ENCODE measurements at regions not wholly inside any gene's neighbourhood (a gene's known extent, or its start where the extent isn't known, plus 50 kb on each side); places are given as distances from the start of the nearest gene placed in this dataset.

DNA sequence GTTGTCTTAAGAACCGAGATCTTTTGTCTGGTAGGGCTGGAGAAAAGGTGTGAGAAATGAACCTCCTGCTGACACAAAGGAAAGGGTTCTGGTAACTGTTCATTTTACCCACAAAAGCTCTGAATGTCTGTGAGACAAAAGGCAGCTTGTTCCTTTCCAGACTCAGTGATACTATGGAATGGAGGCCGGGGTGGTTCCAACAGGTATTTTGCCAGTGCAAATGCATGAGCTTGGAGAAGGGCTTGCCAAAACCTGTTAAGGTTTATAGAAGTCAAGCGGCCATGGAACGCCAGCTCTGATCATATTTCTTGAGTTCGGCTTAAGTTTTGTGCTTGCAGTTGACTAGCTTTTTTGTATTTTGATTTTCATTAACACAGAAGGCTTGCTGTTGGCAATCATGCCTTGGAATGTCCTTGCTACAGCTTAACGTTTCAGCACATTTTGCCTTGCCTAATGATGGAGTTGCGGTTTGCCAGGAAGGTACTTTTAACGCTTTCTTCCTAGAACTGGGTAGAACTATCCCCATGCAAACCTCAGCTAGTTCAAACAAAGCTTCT is 328.6 kb downstream of the PIK3R1 start:
- DNase-seq, result no peak

DNA sequence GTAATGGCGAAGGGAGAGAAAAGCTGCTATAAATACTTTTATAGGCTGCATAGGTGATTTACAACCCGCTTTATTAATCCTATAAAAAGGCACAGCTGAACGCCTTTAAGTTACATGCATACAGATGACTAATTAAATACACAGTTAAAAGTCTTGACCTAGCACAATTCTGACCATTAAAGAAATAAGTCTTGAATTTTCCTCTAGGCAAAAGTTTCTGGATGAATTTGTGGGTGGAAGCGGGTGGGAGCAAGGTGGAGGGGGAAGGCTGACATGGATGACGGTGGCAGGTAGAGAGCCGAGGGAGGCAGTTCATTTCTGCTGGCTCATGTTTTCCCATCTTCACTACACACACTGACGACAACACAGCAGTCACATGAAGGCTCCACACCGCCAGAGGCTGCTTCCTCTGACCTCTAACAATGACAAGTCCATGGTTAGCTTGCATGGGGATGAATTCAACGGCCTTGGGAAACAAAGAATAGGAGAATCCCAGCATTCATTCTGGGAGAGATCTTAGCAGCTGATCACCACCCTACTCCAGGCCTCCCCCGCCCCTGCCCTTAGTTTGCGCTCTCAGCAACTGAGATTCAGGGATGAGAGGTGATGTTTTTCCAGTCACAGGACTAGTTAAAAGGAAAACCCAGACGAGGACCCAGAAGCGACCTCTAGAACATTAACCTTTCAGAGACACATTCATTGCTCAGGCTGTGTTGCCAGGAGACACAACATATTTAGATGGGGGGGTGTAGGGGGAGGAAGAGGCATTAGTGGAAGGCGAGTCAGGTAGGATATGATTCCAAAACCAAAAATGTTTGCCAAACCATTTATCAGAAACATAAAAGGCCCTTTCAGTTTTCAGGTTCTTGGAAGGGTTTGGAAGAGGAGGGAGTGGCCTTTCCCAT is 329.3 kb downstream of the PIK3R1 start:
- no peak for DNase-seq

DNA sequence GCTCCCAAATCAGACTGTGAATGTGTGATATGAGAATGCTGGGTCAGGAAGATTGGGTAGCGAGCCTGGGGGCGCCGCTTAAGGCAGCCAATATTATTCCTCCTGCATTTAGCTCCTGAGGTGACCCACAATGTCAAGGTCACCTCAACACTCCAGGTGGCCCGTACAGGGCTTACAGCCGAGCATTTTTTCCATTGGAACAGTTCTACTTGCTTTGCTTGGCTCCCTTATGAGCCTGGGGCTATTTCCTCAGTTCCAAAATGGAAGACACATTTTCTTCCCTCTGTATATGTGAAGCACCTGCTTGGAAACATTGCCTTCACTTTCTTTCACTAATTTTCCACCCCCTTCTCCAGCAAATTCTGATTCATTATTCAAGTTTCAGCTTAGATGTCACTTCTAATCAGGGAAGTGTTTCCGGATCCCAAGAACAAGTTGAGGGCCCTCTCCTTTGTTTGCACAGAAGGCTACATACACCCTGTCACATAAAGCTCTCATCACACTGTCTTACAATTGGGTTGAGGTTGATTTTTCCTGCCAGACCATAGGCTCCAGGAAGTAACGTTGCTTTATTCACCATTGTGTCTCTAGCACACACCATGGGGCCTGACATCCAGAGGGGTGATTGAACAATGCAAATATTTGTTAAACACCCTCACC is 330.2 kb downstream of the PIK3R1 start:
- no peak for DNase-seq

DNA sequence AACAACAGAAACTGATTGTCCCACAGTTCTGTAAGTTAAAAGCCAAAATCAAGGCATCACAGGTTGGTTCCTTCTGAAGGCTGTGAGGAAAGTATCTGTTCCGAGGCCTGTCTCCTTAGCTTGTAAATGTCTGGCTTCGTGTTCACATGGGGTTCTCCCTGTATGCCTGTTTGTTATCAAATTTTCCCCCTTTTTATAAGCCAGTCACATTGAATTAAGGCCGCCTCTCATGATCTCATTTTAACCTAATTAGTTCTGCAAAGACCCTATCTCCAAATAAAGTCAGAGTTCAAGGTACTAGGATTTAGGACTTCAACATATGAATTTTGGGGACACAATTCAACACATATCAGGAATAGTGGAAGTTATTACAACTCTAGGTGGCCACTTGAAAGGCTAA is 331.5 kb downstream of the PIK3R1 start:
- DNase-seq, result no peak

DNA sequence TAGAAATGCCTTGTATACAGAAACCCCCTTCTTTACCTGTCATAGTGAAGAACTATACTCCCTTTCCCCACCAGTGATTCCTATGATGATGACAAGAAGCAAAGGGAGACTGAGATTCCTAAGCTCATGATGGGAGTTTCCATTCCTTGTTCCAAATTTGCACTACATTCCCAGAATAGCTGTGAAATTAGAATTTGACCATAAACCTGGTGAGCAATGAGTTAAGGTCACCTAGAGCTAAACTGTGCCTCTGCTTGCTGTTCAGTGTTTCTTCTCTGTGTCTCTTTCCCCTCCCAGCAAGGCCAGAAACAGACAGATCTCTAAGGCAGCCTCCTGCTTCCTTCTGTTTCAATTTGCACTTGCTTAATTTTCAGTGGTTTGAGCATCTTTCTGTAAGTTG is 332.1 kb downstream of the PIK3R1 start:
- no peak for DNase-seq

DNA sequence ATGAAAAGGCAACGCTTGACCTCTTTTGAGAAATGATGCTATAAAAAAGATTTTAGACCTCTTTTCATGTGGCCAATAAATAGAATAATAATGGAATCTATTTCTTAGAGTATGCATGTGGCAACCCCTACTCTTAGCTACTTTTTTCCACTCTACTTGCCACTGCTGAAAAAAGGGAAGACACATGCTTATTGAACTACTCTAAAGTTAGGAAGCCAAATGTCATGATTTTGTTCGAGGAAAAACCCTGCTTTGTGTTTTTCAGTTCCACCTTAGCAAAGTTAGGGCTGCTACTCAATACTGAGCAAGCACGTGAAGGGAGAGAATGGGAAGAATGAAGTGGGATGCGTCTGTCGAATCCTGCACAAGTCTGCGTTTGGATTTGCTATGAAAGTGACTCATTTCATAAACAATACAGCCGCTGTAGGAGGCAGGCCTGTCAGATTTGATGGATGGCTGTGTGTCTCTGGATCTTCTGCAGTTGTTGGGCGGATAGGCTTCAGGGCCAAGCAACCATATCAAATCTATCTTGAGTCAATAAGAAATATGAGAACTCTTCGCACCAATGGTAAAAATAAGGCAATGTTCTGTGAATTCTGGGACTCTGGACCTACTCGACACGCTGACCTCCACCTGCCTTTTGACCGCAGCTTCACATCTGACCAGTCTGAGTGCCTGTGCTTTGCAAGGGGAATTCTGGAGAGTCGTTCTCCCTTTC is 333.6 kb downstream of the PIK3R1 start:
- no peak for DNase-seq

DNA sequence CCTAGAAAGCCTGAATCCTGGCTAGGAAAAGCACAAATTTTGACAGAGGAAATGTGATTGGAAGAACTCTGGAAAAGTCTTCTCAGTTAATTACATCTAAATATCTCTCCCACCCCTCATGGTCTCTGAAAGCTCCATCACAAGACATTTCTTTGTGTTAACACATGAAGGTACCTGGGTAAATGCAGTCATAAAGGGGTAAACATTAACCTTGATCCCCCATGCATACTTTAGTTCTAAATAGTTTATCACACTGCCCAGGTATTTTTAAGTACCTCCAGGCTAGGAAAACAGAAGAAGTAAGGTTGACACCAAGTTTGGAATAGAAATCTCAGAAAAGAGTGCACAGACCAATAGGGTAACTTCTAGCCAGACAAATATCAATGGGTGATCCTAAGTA is 334.5 kb downstream of the PIK3R1 start:
- DNase-seq, result no peak

DNA sequence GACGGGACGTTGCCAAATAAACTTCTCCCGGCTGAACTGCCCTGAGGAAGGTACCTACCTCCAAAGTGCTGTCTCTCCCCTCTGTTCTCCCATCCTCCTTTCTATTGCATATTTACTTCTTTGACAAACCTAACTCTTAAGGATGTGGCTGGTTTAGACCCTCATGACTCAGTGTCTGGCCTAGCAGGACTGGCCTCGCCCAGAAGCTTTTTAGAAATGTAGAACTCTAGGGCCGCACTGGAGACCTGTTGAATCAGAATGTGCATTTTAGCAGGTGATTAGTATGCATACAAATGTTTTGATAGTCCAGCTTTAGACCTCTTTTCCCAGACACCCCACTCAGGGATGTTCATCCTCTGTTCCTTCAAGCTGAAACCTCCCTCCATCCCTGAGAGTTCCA is 335.9 kb downstream of the PIK3R1 start:
- DNase-seq, result no peak

DNA sequence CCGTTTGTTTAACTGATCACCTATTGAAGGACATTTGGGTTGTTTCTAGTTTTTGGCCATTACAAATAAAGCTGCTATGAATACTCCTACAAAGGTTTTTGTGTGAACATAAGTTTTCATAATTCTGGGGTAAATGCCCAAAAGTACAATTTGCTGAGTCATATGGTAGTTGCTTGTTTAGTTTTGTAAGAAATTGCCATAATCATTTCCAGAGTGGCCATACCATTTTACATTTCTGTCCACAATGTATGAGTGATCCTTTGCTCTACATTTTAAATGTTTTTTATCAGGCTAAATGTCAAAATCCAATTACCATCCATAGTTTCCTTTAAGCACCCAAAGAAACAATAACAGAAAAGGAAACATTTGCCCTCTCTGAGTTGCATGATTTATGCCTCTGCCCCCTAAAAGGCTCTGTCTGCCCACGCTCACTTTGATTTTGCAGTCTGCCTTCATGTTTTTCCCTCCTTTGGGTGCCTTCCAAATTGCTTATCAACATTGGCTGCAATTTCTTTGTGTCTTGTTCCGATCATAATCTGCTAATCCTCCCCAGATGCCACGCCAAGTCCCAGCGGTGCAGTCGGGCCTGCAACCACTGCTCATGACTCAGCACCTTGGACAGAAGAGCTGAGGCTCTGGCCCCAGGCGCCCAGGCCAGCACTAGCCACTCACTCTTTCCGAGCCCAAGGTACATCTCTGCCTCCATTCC is 339.2 kb downstream of the PIK3R1 start:
- no peak for DNase-seq

DNA sequence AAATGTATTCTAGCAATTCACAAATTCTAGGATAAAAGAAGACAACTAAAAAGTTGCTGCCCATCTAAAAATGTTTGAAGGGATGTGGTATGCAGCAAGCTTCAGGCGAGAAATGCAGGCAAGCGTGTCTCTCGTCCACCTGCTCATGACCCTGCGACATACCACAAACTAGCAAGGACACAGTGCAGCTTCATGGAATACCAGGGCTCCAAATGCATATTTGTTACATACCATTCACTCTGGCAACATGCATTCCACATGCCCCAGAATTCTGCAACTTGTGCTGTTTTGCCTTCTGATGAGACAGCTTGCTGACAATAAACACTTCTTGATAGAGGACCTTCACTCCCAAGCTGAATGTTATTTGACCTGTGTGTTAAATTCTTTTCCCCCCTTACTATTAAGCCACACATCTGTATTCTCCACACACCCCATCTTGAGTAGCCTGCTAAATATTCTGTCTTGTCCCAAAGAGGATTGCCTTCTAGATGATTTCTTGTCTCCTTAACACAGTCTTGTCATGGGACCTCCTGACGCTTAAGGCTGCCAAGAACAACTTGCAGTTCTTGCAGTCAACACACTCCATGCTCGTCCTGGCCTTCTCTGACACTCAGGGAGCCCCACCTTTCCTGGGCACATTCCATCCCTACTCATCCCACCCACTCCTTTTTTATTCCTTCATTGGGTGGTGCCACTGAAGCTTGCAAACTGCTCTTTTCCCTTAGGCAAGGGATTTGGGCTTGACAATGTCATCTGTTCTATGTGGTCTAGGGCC is 340.5 kb downstream of the PIK3R1 start:
- DNase-seq, result no peak

DNA sequence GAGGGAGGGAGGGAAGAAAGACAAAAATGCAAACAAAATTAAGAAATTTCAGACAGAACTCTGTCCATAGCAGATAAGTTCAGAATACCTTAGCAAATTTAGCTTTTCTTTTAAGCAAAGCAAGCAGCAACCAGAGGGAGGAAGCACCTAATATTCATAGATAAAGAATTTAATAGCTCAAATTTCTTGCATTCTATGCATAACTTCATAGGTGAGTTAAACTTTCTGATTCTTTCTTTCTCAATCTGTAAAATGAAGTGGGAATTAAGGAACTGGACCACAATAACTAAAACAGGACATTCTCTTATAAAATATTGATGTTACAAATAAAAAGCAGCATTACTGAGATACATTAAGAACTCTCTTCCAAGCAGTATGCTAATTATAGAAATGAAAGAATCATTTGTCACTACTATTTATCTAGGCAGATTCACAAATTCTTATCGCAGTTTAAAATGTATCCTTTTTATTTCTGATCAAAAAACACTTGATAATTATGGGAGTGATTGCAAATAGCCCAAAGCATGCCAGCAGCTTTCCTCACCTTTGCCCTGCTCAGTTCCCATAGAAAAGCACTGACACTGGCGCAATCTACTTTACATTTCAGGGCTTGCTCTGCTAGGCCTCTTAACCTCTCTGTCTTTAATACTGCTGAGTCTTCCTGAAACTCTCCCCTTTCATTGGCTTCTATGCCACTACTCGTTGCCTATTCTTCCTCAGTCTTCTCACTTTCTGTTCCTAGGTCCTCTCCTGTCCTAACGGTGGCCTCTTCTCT is 341.8 kb downstream of the PIK3R1 start:
- DNase-seq, result no peak

DNA sequence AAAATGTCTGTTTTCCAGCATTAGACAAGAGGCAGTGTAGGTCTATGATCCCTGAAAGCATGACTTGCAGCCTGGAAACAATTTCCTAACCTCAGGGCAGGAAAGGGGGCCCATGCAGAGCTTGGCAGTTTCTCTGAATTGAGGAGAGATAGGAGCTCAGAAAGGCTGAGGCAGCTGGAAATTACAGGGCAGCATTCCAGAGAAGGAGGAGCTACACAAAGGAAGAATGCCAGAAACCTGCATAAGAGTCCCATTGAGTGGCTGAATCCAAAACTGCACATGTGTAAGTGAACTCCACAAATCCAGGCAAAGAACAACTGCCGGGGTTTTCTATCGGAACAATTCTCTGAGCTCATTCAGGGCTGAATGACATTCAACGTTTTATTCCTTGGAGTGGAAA is 346.8 kb downstream of the PIK3R1 start:
- no peak for DNase-seq

DNA sequence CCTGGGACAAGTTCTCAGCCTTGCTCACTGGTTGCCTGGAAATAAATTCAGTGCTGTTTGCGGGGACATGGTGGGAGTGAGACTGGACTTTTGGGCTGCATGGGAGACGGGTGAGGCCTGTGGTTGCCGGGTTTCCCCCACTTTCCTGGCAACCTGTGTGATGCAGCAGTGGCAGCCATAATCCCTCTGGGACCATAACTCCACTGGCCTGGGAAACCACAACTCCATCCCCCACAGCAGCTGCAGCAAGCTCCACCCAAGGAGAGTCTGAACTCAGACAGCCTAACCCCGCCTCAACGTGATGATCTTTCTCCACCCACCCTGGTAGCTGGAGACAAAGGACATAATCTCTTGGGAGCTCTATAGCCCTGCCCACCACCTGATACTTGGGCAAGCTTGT is 349.9 kb downstream of the PIK3R1 start:
- no peak for DNase-seq

DNA sequence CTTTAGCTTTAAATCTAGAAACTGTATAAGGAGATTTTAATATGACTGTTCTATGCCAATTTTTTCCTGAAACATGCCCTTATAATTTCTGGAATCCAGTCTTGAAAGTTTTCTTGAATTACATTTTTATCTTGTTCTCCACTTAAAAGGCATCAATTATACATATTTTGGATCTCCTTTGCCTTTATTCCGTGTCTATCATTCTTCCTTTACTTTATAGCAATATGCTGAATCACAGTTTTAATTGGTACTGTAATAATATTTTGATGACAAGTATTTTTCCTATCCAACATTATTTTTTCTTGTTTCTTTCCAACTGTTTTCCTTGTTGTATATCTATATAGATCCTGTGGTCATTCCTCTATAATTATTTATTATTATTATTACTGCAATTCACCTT is 361.2 kb downstream of the PIK3R1 start:
- no peak for DNase-seq

DNA sequence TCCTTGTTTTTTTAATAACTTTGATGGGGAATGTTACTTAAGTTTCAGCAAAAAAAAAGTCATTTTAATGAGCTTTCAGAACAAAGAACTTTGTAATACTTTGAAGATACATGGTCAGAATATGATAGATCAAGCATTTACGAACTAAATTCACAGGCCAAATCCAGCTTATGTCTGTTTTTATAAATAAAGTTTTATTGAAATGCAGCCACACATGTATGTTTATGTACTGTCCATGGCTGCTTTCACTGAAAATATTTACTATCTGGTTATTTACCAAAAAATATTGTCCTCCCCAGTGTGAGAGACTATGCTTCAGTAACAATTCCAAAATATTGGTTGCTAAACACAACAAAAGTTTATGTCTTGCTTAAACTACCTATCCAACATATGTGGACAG is 366.7 kb downstream of the PIK3R1 start:
- no peak for DNase-seq

DNA sequence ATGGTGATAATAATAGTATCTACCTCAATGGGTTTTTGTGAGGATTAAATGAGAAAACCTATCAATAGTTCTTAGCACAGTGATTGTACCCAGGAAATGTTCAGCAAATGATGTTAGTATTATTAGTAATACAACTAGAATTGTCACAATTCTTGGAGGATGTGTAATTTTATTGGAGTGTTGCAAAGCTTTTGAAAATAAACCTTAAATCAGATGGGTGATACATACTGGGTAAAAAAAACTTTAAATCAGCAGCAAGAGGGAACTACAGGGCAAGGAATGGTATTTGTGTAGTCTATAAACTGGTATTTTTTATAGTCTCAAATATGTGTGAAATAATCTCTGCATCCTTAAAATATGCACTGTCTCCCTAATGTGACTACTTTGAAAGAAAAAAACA is 371.6 kb downstream of the PIK3R1 start:
- no peak for DNase-seq

DNA sequence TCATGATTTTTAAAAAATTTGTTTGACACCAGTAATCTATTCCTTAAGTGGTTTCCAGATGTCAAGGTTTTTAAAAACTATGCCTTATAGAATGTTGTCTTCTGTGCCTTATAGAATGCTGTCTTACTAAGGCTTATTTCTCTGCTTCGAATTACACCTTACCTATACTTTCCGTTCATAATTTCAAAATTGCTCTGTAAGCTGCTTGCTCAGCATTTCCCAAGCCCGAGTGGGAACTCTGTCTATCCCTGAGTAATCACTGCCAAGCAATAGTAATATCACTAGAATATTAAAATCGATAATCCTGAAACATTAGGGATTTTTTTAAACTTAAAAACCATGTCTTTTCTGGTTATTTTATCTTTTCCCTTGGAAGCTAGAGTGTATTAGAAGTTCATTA is 376.3 kb downstream of the PIK3R1 start:
- no peak for DNase-seq

DNA sequence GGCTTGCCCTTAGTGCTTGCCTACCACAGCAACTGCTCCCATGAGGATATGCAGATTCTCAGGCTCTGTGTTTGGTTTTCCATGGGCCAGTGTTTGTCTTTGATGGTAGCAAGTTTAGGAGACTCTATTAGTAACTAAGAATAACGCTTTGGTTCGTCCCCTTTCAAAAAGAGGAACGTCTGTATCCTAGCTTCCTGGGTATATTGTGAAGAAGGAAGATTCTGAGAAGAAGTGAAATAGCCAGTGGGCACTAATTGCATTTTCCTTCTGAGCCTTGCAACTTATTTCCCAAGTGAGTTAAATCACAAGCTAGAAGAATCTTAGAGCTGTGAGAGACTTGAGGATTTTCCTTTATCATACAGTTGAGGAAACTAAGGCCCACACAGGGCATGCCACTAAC is 376.8 kb downstream of the PIK3R1 start:
- DNase-seq, result no peak

DNA sequence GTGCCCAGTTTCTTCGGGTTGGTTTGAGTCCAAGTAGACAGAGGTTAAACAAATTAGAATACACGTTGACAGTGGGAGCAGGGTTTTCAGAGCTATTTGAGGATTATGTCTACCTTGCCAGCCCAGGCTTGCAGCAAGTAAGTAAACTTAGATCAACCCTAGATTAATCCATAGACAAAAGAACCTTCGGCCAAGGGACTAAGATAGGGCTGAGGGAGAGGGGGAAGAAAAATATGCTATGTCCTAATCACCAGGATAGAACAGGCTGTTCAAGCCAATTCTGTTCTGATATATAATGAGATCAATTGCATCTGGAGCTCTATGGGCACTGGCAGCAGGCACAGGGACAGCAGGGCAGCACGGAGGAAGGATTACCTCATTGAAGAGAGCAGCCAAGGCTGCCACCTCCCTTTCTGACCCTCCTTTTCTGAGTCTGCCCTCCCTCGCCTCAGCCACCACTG is 377.7 kb downstream of the PIK3R1 start:
- no peak for DNase-seq

DNA sequence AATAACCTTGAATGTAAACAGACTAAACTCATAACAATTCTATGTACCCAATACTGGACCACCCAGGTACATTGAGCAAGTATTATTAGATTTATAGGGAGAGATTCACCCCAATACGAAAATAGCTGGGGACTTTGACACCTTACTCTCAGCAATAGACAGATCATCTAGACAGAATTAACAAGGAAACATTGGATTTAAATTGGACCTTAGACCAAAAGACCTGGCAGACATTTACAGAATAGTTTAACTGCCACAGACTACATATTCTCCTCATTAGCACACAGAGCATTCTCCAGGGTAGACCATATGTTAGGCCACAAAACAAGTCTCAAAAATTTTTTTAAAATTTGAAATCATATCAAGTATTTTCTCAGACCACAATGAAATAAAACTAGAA is 397.4 kb downstream of the PIK3R1 start:
- DNase-seq, result no peak

DNA sequence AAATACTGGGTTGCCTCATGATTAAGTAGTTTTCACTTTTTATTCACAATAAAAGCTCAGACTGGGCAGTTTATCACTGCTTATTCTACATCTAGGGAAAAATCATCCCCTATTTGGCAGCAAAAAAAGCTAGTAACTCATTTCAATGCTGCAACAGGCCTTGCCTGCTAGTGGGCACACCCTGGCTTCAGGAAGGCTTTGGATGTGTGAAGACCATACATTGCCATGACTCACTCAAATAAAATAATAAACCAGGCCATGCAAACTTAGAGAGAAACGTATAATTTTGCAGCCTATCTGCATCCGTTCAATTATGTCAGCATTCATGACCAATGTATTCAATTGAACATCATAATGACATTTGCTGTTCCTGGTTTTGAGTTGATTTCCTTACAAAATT is 402.9 kb downstream of the PIK3R1 start:
- no peak for DNase-seq

All from NCI-H2081 treated with DMSO at 0.1 percent for 48 hours (cell line).